Heart left ventricle (tissue), 13 donors: ENCODE measurements at regions not wholly inside any gene's neighbourhood (a gene's known extent, or its start where the extent isn't known, plus 50 kb on each side); places are given as distances from the start of the nearest gene placed in this dataset.

Experiments
- POLR2A ChIP-seq, 2 donors: fragments of 450-650 bp; IDR thresholded peaks; one replicate each; pipeline ENCODE4 v1.6.1; 2017; ENCODE audit warnings: antibody characterized with exemption in 2 of 2, mild to moderate bottlenecking in 2 of 2, moderate library complexity in 2 of 2
- TF ChIP-seq, protein P1 (sequence below), 12 donors: fragments of 200-600 bp; sonication (generic) in 4 of 12; IDR thresholded peaks; one replicate each; pipeline versions ENCODE4 v1.5.0 to v1.8.0; 2018 to 2022; ENCODE audit warnings: antibody characterized with exemption in 12 of 12, mild to moderate bottlenecking in 5 of 12
- donor health status: ischemic (EF 13 %, LVEDD 7.1; RV severe dilation, severe dysfunction).
- donor health status: DM: no; HTN: yes; CAD: no.
- donor health status: DM: no; HTN: no; CAD: no.
- donor health status: ischemic (EF 25% LVEDD 6.9; RV normal size, moderate dysfunction).
- donor health status: ischemic (EF 25% LVEDD 5.7; RV mildly dilated, moderate dysfunction).
- donor health status: ischemic (EF 35%, LVEDD 5.7; RV mildly dilated, moderate dysfunction).
- donor health status: nonischemic (EF 11% LVEDD 7.7; RV severe dilation, severe dysfunction).
- donor health status: DM: yes; HTN: yes; CAD: no.
- donor health status: PGD.
- donor health status: ischemic (EF 29% LVEDD 5.4; RV normal size, mild dysfunction).
- donor health status: nonischemic (EF 23%, LVEDD 6.1; RV moderate dilation, normal function).

DNA sequence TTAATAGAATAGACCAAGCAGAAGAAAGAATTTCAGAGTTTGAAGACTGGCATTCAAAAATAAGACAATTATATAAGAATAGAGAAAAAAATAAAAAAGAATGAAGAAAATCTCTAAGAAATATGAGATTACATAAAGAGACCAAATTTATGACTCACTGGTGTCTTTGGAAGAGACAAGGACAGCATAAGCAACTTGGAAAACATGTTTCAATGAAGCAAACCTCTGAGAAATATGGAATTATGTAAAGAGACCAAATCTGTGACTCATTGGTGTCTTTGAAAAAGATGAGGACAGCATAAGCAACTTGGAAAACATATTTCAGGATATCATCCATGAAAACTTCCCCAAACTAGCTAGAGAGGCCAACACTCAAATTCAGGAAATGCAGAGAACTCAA is 60.4 kb upstream of the LYPLAL1 start:
- TF ChIP-seq, protein P1, sequence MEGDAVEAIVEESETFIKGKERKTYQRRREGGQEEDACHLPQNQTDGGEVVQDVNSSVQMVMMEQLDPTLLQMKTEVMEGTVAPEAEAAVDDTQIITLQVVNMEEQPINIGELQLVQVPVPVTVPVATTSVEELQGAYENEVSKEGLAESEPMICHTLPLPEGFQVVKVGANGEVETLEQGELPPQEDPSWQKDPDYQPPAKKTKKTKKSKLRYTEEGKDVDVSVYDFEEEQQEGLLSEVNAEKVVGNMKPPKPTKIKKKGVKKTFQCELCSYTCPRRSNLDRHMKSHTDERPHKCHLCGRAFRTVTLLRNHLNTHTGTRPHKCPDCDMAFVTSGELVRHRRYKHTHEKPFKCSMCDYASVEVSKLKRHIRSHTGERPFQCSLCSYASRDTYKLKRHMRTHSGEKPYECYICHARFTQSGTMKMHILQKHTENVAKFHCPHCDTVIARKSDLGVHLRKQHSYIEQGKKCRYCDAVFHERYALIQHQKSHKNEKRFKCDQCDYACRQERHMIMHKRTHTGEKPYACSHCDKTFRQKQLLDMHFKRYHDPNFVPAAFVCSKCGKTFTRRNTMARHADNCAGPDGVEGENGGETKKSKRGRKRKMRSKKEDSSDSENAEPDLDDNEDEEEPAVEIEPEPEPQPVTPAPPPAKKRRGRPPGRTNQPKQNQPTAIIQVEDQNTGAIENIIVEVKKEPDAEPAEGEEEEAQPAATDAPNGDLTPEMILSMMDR (IDR thresholded peaks at IDR 0.05), result no peak
- TF ChIP-seq POLR2A (IDR thresholded peaks at IDR 0.05), result no peak
